C4-2B (cell line): ENCODE measurements at regions not wholly inside any gene's neighbourhood (a gene's known extent, or its start where the extent isn't known, plus 50 kb on each side); places are given as distances from the start of the nearest gene placed in this dataset.

Source experiments
- H3K27ac ChIP-seq: fragments of 450-650 bp; 2 replicates; pipeline ENCODE4 v1.5.1; 2017
- ZFX ChIP-seq: fragments of 450-650 bp; IDR thresholded peaks from 2 replicates; pipeline ENCODE4 v1.6.1; 2017
- TF ChIP-seq, protein P1 (sequence below): fragments of 450-650 bp; conservative IDR thresholded peaks from 2 replicates; pipeline ENCODE4 v1.5.1; 2017; ENCODE audit warnings: mild to moderate bottlenecking

- H3K27ac ChIP-seq: no peak overlapping the region
- no peak for TF ChIP-seq ZFX
- TF ChIP-seq, protein P1, sequence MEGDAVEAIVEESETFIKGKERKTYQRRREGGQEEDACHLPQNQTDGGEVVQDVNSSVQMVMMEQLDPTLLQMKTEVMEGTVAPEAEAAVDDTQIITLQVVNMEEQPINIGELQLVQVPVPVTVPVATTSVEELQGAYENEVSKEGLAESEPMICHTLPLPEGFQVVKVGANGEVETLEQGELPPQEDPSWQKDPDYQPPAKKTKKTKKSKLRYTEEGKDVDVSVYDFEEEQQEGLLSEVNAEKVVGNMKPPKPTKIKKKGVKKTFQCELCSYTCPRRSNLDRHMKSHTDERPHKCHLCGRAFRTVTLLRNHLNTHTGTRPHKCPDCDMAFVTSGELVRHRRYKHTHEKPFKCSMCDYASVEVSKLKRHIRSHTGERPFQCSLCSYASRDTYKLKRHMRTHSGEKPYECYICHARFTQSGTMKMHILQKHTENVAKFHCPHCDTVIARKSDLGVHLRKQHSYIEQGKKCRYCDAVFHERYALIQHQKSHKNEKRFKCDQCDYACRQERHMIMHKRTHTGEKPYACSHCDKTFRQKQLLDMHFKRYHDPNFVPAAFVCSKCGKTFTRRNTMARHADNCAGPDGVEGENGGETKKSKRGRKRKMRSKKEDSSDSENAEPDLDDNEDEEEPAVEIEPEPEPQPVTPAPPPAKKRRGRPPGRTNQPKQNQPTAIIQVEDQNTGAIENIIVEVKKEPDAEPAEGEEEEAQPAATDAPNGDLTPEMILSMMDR: no peak
Measured at GRCh38 chr3:144272680-144273079, 301.1 kb downstream of the DIPK2A start.

GRCh38 chr3:144273601-144274000 lies 302.0 kb downstream of the DIPK2A start:
- TF ChIP-seq, protein P1: no peak
- no peak overlapping the region for H3K27ac ChIP-seq

DNA sequence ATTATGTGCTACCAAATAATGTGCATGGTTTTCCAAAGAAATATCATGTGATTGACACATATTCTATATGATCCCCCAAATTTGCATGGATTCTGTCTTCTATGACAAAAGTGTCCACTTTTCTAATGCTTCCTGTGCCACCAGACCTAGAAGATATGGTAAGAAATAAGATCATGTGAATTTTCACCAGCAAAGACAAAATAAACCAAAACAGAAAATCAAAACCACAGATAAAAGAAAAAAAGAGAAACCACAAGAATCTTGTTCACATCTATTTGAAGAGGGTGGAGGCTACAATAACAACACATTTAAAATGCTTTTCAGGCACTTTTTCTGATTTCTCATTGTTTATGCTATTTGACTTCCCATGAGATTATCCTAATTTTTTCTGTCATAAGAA lies 303.4 kb downstream of the DIPK2A start:
- TF ChIP-seq, protein P1: no peak
- TF ChIP-seq ZFX: no peak
- no peak overlapping the region for H3K27ac ChIP-seq

GRCh38 chr3:144282313-144282712 lies 310.7 kb downstream of the DIPK2A start:
- no peak overlapping the region for H3K27ac ChIP-seq

GRCh38 chr3:144286235-144286910 lies 314.8 kb downstream of the DIPK2A start:
- TF ChIP-seq, protein P1: no peak
- no peak for TF ChIP-seq ZFX
- no peak overlapping the region for H3K27ac ChIP-seq

More at GRCh38 chr3:144282313-144282712, 310.7 kb downstream of the DIPK2A start:
- TF ChIP-seq, protein P1: no peak
- no peak for TF ChIP-seq ZFX

- TF ChIP-seq ZFX: no peak
- TF ChIP-seq, protein P1: no peak
- H3K27ac ChIP-seq: no peak overlapping the region
Measured at GRCh38 chr3:144287001-144287400, 315.4 kb downstream of the DIPK2A start.

GRCh38 chr3:144289057-144289456 lies 317.4 kb downstream of the DIPK2A start:
- H3K27ac ChIP-seq: no peak overlapping the region
- TF ChIP-seq, protein P1: no peak
- TF ChIP-seq ZFX: no peak
